NCI-H1436 (cell line): ENCODE measurements at regions not wholly inside any gene's neighbourhood (a gene's known extent, or its start where the extent isn't known, plus 50 kb on each side); places are given as distances from the start of the nearest gene placed in this dataset.

ENCODE experiments used
- DNase-seq: peaks from one replicate; lab custom pipeline; 2025; lab: John Stamatoyannopoulos, UW

- no peak for DNase-seq
Observed at GRCh38 chr16:86198206-86199118, 299.5 kb downstream of the IRF8 start.

GRCh38 chr16:86199182-86199581 is 300.2 kb downstream of the IRF8 start:
- DNase-seq, result no peak

GRCh38 chr16:86199871-86200695 is 301.1 kb downstream of the IRF8 start:
- DNase-seq, result no peak

GRCh38 chr16:86200722-86201121 is 301.8 kb downstream of the IRF8 start:
- no peak for DNase-seq

GRCh38 chr16:86201746-86202145 is 302.8 kb downstream of the IRF8 start:
- no peak for DNase-seq

- no peak for DNase-seq
Observed at GRCh38 chr16:86202267-86202666, 303.3 kb downstream of the IRF8 start.

- DNase-seq, result no peak
Observed at GRCh38 chr16:86202760-86203426, 303.9 kb downstream of the IRF8 start.

- DNase-seq, result no peak
Observed at GRCh38 chr16:86203557-86204275, 304.8 kb downstream of the IRF8 start.

GRCh38 chr16:86205521-86206245 is 304.6 kb upstream of the FOXF1 start:
- DNase-seq, result no peak

GRCh38 chr16:86207350-86207749 is 303.0 kb upstream of the FOXF1 start:
- no peak for DNase-seq

GRCh38 chr16:86209202-86209601 is 301.1 kb upstream of the FOXF1 start:
- no peak for DNase-seq

GRCh38 chr16:86210403-86211193 is 299.7 kb upstream of the FOXF1 start:
- no peak for DNase-seq

- no peak for DNase-seq
Observed at GRCh38 chr16:86211265-86211664, 299.1 kb upstream of the FOXF1 start.

GRCh38 chr16:86211800-86212199 is 298.5 kb upstream of the FOXF1 start:
- DNase-seq, result no peak

- no peak for DNase-seq
Observed at GRCh38 chr16:86212706-86213436, 297.5 kb upstream of the FOXF1 start.

GRCh38 chr16:86213437-86214205 is 296.7 kb upstream of the FOXF1 start:
- DNase-seq, result no peak

GRCh38 chr16:86214326-86215232 is 295.7 kb upstream of the FOXF1 start:
- DNase-seq, result no peak
